Suprapubic skin (tissue), 4 donors: ENCODE measurements at regions not wholly inside any gene's neighbourhood (a gene's known extent, or its start where the extent isn't known, plus 50 kb on each side); places are given as distances from the start of the nearest gene placed in this dataset.

Experiments used
- DNase-seq, 2 donors: peaks; one replicate each; pipeline ENCODE4 v3.0.0-alpha.2; 2019; ENCODE audit warnings: low spot score in 2 of 2
- H3K27ac ChIP-seq: fragments of 200-600 bp; sonication (generic); one replicate; pipeline ENCODE4 v1.5.1; 2019
- H3K27me3 ChIP-seq: fragments of 200-600 bp; sonication (generic); one replicate; pipeline ENCODE4 v1.5.1; 2019
- H3K36me3 ChIP-seq: fragments of 200-600 bp; sonication (generic); one replicate; pipeline ENCODE4 v1.5.1; 2019
- H3K4me1 ChIP-seq: fragments of 200-600 bp; sonication (generic); one replicate; pipeline ENCODE4 v1.5.1; 2019
- H3K4me3 ChIP-seq: fragments of 200-600 bp; sonication (generic); one replicate; pipeline ENCODE4 v1.5.1; 2019; ENCODE audit warnings: mild to moderate bottlenecking
- H3K9me3 ChIP-seq: fragments of 200-600 bp; sonication (generic); one replicate; pipeline ENCODE4 v1.5.1; 2019
- CTCF ChIP-seq, 2 donors: fragments of 200-600 bp in 1 of 2; fragments of 450-650 bp in 1 of 2; sonication (generic) in 1 of 2; IDR thresholded peaks; one replicate each; pipeline ENCODE4 v1.5.1; 2016 to 2019; ENCODE audit warnings: antibody characterized with exemption in 2 of 2, mild to moderate bottlenecking in 1 of 2, moderate library complexity in 1 of 2
- EP300 ChIP-seq: sonication (generic); formaldehyde crosslinking; IDR thresholded peaks from one replicate; pipeline ENCODE4 v1.6.1; 2017; ENCODE audit warnings: antibody characterized with exemption
- POLR2A ChIP-seq, 2 donors: fragments of 450-650 bp; IDR thresholded peaks; one replicate each; pipeline ENCODE4 v1.6.1; 2017; ENCODE audit warnings: antibody characterized with exemption in 2 of 2, mild to moderate bottlenecking in 2 of 2, moderate library complexity in 2 of 2
- POLR2AphosphoS5 ChIP-seq, 3 donors: sonication (generic); formaldehyde crosslinking; IDR thresholded peaks; one replicate each; pipeline ENCODE4 v1.6.1; 2017; ENCODE audit warnings: antibody characterized with exemption in 3 of 3
- WGBS: methylation state at CpG from one replicate; pipeline ENCODE4 v1.1.5; 2018; 5-methylcytosine and 5-hydroxymethylcytosine counted together

- no peaks in the 10 kb centered on the region for H3K9me3 ChIP-seq
- H3K27ac ChIP-seq: no peak overlapping the region
- no peak overlapping the region for H3K4me3 ChIP-seq
- H3K36me3 ChIP-seq: no peaks in the 10 kb centered on the region
- no peak for DNase-seq
- 66% methylated on average over 3 of the region's 3 CpGs for WGBS
- TF ChIP-seq POLR2A (IDR thresholded peaks at IDR 0.05) (no peak), POLR2AphosphoS5 (IDR thresholded peaks at IDR 0.05) (no peak), CTCF (IDR thresholded peaks at IDR 0.05) (no peak), EP300 (no peak)
- no peaks in the 10 kb centered on the region for H3K4me1 ChIP-seq
- H3K27me3 ChIP-seq: no peaks in the 10 kb centered on the region
Observed at GRCh38 chr14:43981135-43981768, 525.8 kb downstream of the FSCB start.

GRCh38 chr14:43956741-43957140 lies 550.3 kb downstream of the FSCB start:
- 80% methylated on average over 5 of the region's 5 CpGs for WGBS
- Histone ChIP-seq H3K4me1 (no peaks in the 10 kb centered on the region), H3K27ac (no peak overlapping the region), H3K36me3 (no peaks in the 10 kb centered on the region), H3K9me3 (no peaks in the 10 kb centered on the region), H3K4me3 (no peak overlapping the region), H3K27me3 (no peaks in the 10 kb centered on the region)
- no peak for DNase-seq
- TF ChIP-seq CTCF (IDR thresholded peaks at IDR 0.05) (no peak), EP300 (no peak), POLR2A (IDR thresholded peaks at IDR 0.05) (no peak), POLR2AphosphoS5 (IDR thresholded peaks at IDR 0.05) (no peak)

- H3K27ac ChIP-seq: no peak overlapping the region
- no peak for TF ChIP-seq CTCF (IDR thresholded peaks at IDR 0.05)
- no peak for TF ChIP-seq EP300
- no peak for TF ChIP-seq POLR2AphosphoS5 (IDR thresholded peaks at IDR 0.05)
- no peak for TF ChIP-seq POLR2A (IDR thresholded peaks at IDR 0.05)
- no peak overlapping the region for H3K4me3 ChIP-seq
- no peak for DNase-seq
- no peaks in the 10 kb centered on the region for H3K27me3 ChIP-seq
- no peaks in the 10 kb centered on the region for H3K9me3 ChIP-seq
- H3K4me1 ChIP-seq: no peaks in the 10 kb centered on the region
- 38% methylated on average over 3 of the region's 3 CpGs for WGBS
- H3K36me3 ChIP-seq: no peaks in the 10 kb centered on the region
Observed at GRCh38 chr14:43949400-43949799, 557.7 kb downstream of the FSCB start.

GRCh38 chr14:43939836-43940235 lies 567.2 kb downstream of the FSCB start:
- Histone ChIP-seq H3K4me1 (no peaks in the 10 kb centered on the region), H3K9me3 (no peaks in the 10 kb centered on the region), H3K4me3 (no peak overlapping the region), H3K36me3 (no peaks in the 10 kb centered on the region), H3K27me3 (no peaks in the 10 kb centered on the region), H3K27ac (no peak overlapping the region)
- no peak for DNase-seq
- TF ChIP-seq EP300 (no peak), CTCF (IDR thresholded peaks at IDR 0.05) (no peak), POLR2A (IDR thresholded peaks at IDR 0.05) (no peak), POLR2AphosphoS5 (IDR thresholded peaks at IDR 0.05) (no peak)
- 87% methylated on average over 8 of the region's 11 CpGs for WGBS

- Histone ChIP-seq H3K36me3 (no peaks in the 10 kb centered on the region), H3K4me1 (no peaks in the 10 kb centered on the region), H3K9me3 (no peaks in the 10 kb centered on the region), H3K4me3 (no peak overlapping the region), H3K27ac (no peak overlapping the region), H3K27me3 (no peaks in the 10 kb centered on the region)
- TF ChIP-seq POLR2AphosphoS5 (IDR thresholded peaks at IDR 0.05) (no peak), POLR2A (IDR thresholded peaks at IDR 0.05) (no peak), CTCF (IDR thresholded peaks at IDR 0.05) (no peak), EP300 (no peak)
- DNase-seq: no peak
- whole genome bisulfite sequencing: 93% methylated on average over 14 of the region's 25 CpGs
Observed at GRCh38 chr14:43938588-43939281, 568.3 kb downstream of the FSCB start.
